ENCODE measurements at regions not wholly inside any gene's neighbourhood (a gene's known extent, or its start where the extent isn't known, plus 50 kb on each side); places are given as distances from the start of the nearest gene placed in this dataset.

- no peak for TF ChIP-seq GATA1 (IDR thresholded peaks at IDR 0.05; ENCODE audit: low read depth, low read length)
- TF ChIP-seq POLR2A (IDR thresholded peaks at IDR 0.05; ENCODE audit: low read length), result no peak
Observed at GRCh38 chr12:131226345-131227265, 272.9 kb downstream of the ADGRD1 start.
